OCI-LY3 (cell line): ENCODE measurements at regions not wholly inside any gene's neighbourhood (a gene's known extent, or its start where the extent isn't known, plus 50 kb on each side); places are given as distances from the start of the nearest gene placed in this dataset.
A peak's percentile ranks its signal among the peaks of the same experiment; 100 is the strongest.

Experiments
- H2AFZ ChIP-seq: fragments of 200-600, 300-600 bp; shearing (Covaris generic); 2 replicates; pipeline ENCODE4 v1.6.0; 2014; ENCODE audit warnings: antibody characterized with exemption, low read depth, low read length
- H3K27ac ChIP-seq: fragments of 200-600, 300-600 bp; sonication (generic); 2 replicates; pipeline ENCODE4 v1.5.1; 2014; ENCODE audit warnings: mild to moderate bottlenecking, low read length, moderate library complexity, mixed read lengths
- H3K27me3 ChIP-seq: fragments of 200-600, 300-600 bp; sonication (generic); 2 replicates; pipeline ENCODE4 v1.6.1; 2014; ENCODE audit warnings: low read depth, low read length, mixed read lengths
- H3K36me3 ChIP-seq: fragments of 200-600, 300-600 bp; sonication (generic); replicated peaks from 2 replicates; pipeline ENCODE3; 2014; ENCODE audit warnings: low read depth, low read length, mixed read lengths
- H3K4me1 ChIP-seq: fragments of 300-600, 200-600 bp; sonication (generic); 2 replicates; pipeline ENCODE4 v1.6.1; 2014; ENCODE audit warnings: low read length, mixed read lengths
- H3K4me2 ChIP-seq: fragments of 200-600, 300-600 bp; sonication (generic); 2 replicates; pipeline ENCODE4 v1.6.1; 2014; ENCODE audit warnings: low read length, mixed read lengths
- H3K4me3 ChIP-seq: fragments of 300-600, 200-600 bp; sonication (generic); 2 replicates; pipeline ENCODE4 v1.5.1; 2014; ENCODE audit warnings: antibody characterized with exemption, mild to moderate bottlenecking, low read length, moderate library complexity
- H3K79me2 ChIP-seq: fragments of 300-600, 200-600 bp; shearing (Covaris generic); 2 replicates; pipeline ENCODE4 v1.6.1; 2014; ENCODE audit warnings: mild to moderate bottlenecking, low read length, mixed read lengths
- H3K9ac ChIP-seq: fragments of 300-600, 200-600 bp; shearing (Covaris generic); 2 replicates; pipeline ENCODE4 v1.6.0; 2014; ENCODE audit warnings: mild to moderate bottlenecking, low read length, moderate library complexity
- H3K9me3 ChIP-seq: fragments of 200-600, 300-600 bp; shearing (Covaris generic); 2 replicates; pipeline ENCODE4 v1.6.1; 2014; ENCODE audit warnings: low read length, mixed read lengths; ENCODE audit not compliant: insufficient read depth
- H4K20me1 ChIP-seq: fragments of 200-600, 300-600 bp; sonication (generic); 2 replicates; pipeline ENCODE4 v1.6.1; 2016; ENCODE audit warnings: low read length, mixed read lengths; ENCODE audit not compliant: insufficient read depth
- CTCF ChIP-seq: fragments of 200-600, 300-600 bp; sonication (generic); IDR thresholded peaks from 2 replicates; pipeline ENCODE4 v1.5.1; 2014; ENCODE audit warnings: antibody characterized with exemption, low read length, low read depth
- EZH2phosphoT487 ChIP-seq: fragments of 200-600 bp; shearing (Covaris generic); IDR thresholded peaks from 2 replicates; pipeline ENCODE4 v1.6.1; 2018; ENCODE audit warnings: antibody characterized with exemption, mixed run types, low read depth

- no peaks in the 10 kb centered on the region for H3K4me1 ChIP-seq
- no peak overlapping the region for H3K4me2 ChIP-seq
- no peak overlapping the region for H3K27ac ChIP-seq
- no peaks in the 10 kb centered on the region for H3K9me3 ChIP-seq
- H3K36me3 ChIP-seq = no peaks in the 10 kb centered on the region
- no peaks in the 10 kb centered on the region for H3K79me2 ChIP-seq
- H2AFZ ChIP-seq = no peak overlapping the region
- H3K9ac ChIP-seq = no peak overlapping the region
- TF ChIP-seq CTCF (no peak), EZH2phosphoT487 (no peak)
- H3K27me3 ChIP-seq = no peaks in the 10 kb centered on the region
- no peak overlapping the region for H3K4me3 ChIP-seq
- H4K20me1 ChIP-seq = no peaks in the 10 kb centered on the region
Observed at GRCh38 chr5:88401686-88402085, 133.0 kb upstream of the TMEM161B start.

- no peaks in the 10 kb centered on the region for H3K36me3 ChIP-seq
- H3K79me2 ChIP-seq = no peaks in the 10 kb centered on the region
- no peak overlapping the region for H3K27ac ChIP-seq
- no peak overlapping the region for H3K9ac ChIP-seq
- H3K4me2 ChIP-seq = no peak overlapping the region
- H3K27me3 ChIP-seq = no peaks in the 10 kb centered on the region
- H2AFZ ChIP-seq = no peak overlapping the region
- no peaks in the 10 kb centered on the region for H4K20me1 ChIP-seq
- H3K9me3 ChIP-seq = no peaks in the 10 kb centered on the region
- no peaks in the 10 kb centered on the region for H3K4me1 ChIP-seq
- TF ChIP-seq CTCF = no peak
- no peak for TF ChIP-seq EZH2phosphoT487
- no peak overlapping the region for H3K4me3 ChIP-seq
Observed at GRCh38 chr5:88401228-88401627, 132.6 kb upstream of the TMEM161B start.

DNA sequence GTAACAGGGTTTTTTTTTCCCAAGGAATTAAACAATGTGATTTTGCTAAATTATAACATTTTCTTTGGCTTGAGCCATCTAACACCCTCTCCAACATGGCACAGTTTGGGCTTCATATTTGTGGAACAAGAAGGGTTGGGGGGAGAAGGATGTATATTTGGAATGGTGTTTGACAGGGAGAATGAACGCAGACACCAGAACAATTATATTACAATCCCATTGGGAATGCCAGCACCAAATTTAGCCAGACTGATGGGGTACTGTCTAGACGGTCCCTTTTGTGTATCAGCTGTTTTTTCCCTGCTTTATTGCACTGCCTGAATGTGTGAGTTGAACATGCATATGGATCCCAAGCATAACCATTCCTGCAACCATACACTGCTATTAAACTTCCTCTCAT is 130.9 kb upstream of the TMEM161B start:
- no peak overlapping the region for H3K9ac ChIP-seq
- TF ChIP-seq EZH2phosphoT487 = no peak
- TF ChIP-seq CTCF = no peak
- no peaks in the 10 kb centered on the region for H3K79me2 ChIP-seq
- no peaks in the 10 kb centered on the region for H3K9me3 ChIP-seq
- no peak overlapping the region for H3K4me3 ChIP-seq
- no peak overlapping the region for H3K4me2 ChIP-seq
- no peak overlapping the region for H3K27ac ChIP-seq
- H3K4me1 ChIP-seq = no peaks in the 10 kb centered on the region
- H2AFZ ChIP-seq = no peak overlapping the region
- no peaks in the 10 kb centered on the region for H4K20me1 ChIP-seq
- H3K27me3 ChIP-seq = no peaks in the 10 kb centered on the region
- no peaks in the 10 kb centered on the region for H3K36me3 ChIP-seq

- Histone ChIP-seq H3K4me3 (peak overlapping the region; percentile 79), H3K27ac (no peak overlapping the region), H3K27me3 (no peaks in the 10 kb centered on the region), H4K20me1 (no peaks in the 10 kb centered on the region), H3K9me3 (no peaks in the 10 kb centered on the region), H3K4me1 (no peaks in the 10 kb centered on the region), H3K79me2 (no peaks in the 10 kb centered on the region), H3K9ac (peak overlapping the region; percentile 54), H3K4me2 (peak overlapping the region; percentile 96), H3K36me3 (no peaks in the 10 kb centered on the region), H2AFZ (peak overlapping the region; percentile 58; the same call in 1 of the 2 replicates)
- TF ChIP-seq EZH2phosphoT487 (no peak), CTCF (no peak)
Observed at GRCh38 chr5:88398316-88398715, 129.7 kb upstream of the TMEM161B start.
